PC-9 (cell line): ENCODE measurements at regions not wholly inside any gene's neighbourhood (a gene's known extent, or its start where the extent isn't known, plus 50 kb on each side); places are given as distances from the start of the nearest gene placed in this dataset.

Source experiments
- EZH2 ChIP-seq: fragments of 200-600 bp; sonication (generic); IDR thresholded peaks from 2 replicates; pipeline ENCODE4 v1.8.0; 2017; ENCODE audit warnings: antibody characterized with exemption, low read depth
- TF ChIP-seq, protein P1 (sequence below): fragments of 200-600 bp; sonication (generic); conservative IDR thresholded peaks from 2 replicates; pipeline ENCODE4 v1.6.1; 2017; ENCODE audit warnings: mixed run types, antibody characterized with exemption, mild to moderate bottlenecking, moderate library complexity

DNA sequence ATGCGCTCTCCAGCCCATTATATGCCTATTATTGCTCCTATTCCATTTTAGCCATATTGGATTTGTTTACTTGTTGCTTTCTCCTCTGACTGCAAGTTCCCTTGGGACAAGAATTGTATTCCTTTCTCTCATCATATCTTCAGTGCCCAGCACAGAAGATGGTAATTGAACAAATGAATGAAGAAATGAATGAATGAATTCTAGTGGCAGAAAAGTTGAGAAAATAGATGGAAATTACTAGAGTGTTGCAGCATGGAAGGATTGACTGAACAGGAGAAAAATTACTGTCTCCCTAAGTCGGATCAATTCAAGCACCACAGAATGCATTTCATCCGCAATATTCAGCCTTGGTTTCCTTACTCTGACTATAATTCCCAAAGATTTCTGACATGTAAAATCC lies 1243.2 kb downstream of the SORCS1 start:
- TF ChIP-seq EZH2 = no peak
- TF ChIP-seq, protein P1, sequence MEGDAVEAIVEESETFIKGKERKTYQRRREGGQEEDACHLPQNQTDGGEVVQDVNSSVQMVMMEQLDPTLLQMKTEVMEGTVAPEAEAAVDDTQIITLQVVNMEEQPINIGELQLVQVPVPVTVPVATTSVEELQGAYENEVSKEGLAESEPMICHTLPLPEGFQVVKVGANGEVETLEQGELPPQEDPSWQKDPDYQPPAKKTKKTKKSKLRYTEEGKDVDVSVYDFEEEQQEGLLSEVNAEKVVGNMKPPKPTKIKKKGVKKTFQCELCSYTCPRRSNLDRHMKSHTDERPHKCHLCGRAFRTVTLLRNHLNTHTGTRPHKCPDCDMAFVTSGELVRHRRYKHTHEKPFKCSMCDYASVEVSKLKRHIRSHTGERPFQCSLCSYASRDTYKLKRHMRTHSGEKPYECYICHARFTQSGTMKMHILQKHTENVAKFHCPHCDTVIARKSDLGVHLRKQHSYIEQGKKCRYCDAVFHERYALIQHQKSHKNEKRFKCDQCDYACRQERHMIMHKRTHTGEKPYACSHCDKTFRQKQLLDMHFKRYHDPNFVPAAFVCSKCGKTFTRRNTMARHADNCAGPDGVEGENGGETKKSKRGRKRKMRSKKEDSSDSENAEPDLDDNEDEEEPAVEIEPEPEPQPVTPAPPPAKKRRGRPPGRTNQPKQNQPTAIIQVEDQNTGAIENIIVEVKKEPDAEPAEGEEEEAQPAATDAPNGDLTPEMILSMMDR = no peak
